H1 (cell line): ENCODE measurements at regions not wholly inside any gene's neighbourhood (a gene's known extent, or its start where the extent isn't known, plus 50 kb on each side); places are given as distances from the start of the nearest gene placed in this dataset.
"Not testable (repeated sequence)": the region's sequence is repeated elsewhere in the genome, so short reads cannot be mapped to it uniquely, and the experiment has no call there.

ENCODE experiments used
- BCL11A ChIP-seq, 2 experiments: IDR thresholded peaks; one replicate each; pipeline ENCODE4 v1.6.1; 2011; ENCODE audit warnings: low read depth in 2 of 2, low read length in 2 of 2, mild to moderate bottlenecking in 2 of 2
- CREB1 ChIP-seq: IDR thresholded peaks from 2 replicates; pipeline ENCODE4 v1.6.1; 2012; ENCODE audit warnings: inconsistent platforms
- USF2 ChIP-seq: IDR thresholded peaks from 2 replicates; pipeline ENCODE4 v1.6.1; 2011; ENCODE audit warnings: low read length, improper control_type of control experiment

- TF ChIP-seq CREB1; BCL11A (IDR thresholded peaks at IDR 0.05; ENCODE audit: low read depth in 2 of 2, low read length in 2 of 2); USF2: not testable (repeated sequence)
Measured at GRCh38 chr2:91522877-91523276, 2831.4 kb downstream of the RPIA start.
